ENCODE measurements at regions not wholly inside any gene's neighbourhood (a gene's known extent, or its start where the extent isn't known, plus 50 kb on each side); places are given as distances from the start of the nearest gene placed in this dataset.

DNA sequence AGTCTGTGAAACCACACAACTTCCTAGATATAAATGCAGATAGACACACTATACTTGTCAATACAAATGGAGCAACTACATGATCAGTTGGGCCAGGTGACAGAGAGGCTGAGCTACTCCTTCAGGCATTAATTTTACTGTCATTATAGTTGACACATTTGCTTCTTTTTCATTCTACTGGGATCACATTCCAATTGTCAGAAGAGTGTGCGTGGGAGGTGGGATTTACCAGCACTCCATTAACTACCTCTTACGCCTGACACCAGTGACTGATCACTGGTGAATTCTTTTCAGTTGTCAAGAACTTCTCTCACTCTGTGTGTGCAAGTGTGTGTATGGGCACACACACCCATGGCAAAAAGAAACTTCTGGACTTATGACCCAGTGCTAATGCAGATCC lies 94.2 kb upstream of the DIAPH2 start:
- DNase-seq (ENCODE audit: low read depth, low spot score) = no peak
- POLR2A ChIA-PET = interaction anchor here (0.6 kb wide), 1 partner anchor 968 kb away, joined by 5 read pairs; no protein-coding TSS in a partner anchor
- Histone ChIP-seq H3K79me2 (ENCODE audit: control insufficient read depth, insufficient read depth, low read length) (no peaks in the 10 kb centered on the region), H3K9ac (ENCODE audit: control insufficient read depth, insufficient read depth, low read length) (no peak overlapping the region), H3K4me1 (ENCODE audit: control insufficient read depth, insufficient read depth, low read length) (no peaks in the 10 kb centered on the region), H3K4me3 (no peak overlapping the region), H3K4me2 (ENCODE audit: control insufficient read depth, insufficient read depth) (no peak overlapping the region), H3K9me3 (replicated peaks; ENCODE audit: control insufficient read depth, insufficient read depth, low read length) (no peaks in the 10 kb centered on the region), H3K36me3 (ENCODE audit: control insufficient read depth in 2 of 2, insufficient read depth in 2 of 2, low read length in 1 of 2) (no peaks in the 10 kb centered on the region), H4K20me1 (ENCODE audit: control insufficient read depth, insufficient read depth) (no peaks in the 10 kb centered on the region), H2AFZ (ENCODE audit: control insufficient read depth, low read depth, low read length) (no peak overlapping the region), H3K27ac (ENCODE audit: control insufficient read depth, insufficient read depth) (no peak overlapping the region), H3K27me3 (replicated peaks in 1 of 2; ENCODE audit: control insufficient read depth in 2 of 2, insufficient read depth in 2 of 2, low read length in 1 of 2) (no peaks in the 10 kb centered on the region)
- no peak for FAIRE-seq
- in situ Hi-C loops (cut with MboI) (no loop called here), intact Hi-C loops (cut with micrococcal nuclease; ENCODE audit: unreplicated experiment) (no loop called here)
- RAD21 ChIA-PET (ENCODE audit: unreplicated experiment) = no interaction called here
- CTCF ChIA-PET = no interaction called here
- 84% methylated on average over 2 of the region's 2 CpGs for WGBS (ENCODE audit: insufficient coverage, insufficient replicate concordance, low lambda C conversion rate, missing lambda C conversion rate)
- TF ChIP-seq, protein P1, sequence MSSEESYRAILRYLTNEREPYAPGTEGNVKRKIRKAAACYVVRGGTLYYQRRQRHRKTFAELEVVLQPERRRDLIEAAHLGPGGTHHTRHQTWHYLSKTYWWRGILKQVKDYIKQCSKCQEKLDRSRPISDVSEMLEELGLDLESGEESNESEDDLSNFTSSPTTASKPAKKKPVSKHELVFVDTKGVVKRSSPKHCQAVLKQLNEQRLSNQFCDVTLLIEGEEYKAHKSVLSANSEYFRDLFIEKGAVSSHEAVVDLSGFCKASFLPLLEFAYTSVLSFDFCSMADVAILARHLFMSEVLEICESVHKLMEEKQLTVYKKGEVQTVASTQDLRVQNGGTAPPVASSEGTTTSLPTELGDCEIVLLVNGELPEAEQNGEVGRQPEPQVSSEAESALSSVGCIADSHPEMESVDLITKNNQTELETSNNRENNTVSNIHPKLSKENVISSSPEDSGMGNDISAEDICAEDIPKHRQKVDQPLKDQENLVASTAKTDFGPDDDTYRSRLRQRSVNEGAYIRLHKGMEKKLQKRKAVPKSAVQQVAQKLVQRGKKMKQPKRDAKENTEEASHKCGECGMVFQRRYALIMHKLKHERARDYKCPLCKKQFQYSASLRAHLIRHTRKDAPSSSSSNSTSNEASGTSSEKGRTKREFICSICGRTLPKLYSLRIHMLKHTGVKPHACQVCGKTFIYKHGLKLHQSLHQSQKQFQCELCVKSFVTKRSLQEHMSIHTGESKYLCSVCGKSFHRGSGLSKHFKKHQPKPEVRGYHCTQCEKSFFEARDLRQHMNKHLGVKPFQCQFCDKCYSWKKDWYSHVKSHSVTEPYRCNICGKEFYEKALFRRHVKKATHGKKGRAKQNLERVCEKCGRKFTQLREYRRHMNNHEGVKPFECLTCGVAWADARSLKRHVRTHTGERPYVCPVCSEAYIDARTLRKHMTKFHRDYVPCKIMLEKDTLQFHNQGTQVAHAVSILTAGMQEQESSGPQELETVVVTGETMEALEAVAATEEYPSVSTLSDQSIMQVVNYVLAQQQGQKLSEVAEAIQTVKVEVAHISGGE (CRISPR knock-in tag; IDR thresholded peaks at IDR 0.05) = no peak
- TF ChIP-seq BACH1 (IDR thresholded peaks at IDR 0.05; ENCODE audit: borderline replicate concordance) (no peak), SMARCA5 (IDR thresholded peaks at IDR 0.05) (no peak), BMI1 (IDR thresholded peaks at IDR 0.05; ENCODE audit: borderline replicate concordance) (no peak), RFX5 (IDR thresholded peaks at IDR 0.05; ENCODE audit: low read depth, low read length) (no peak), SMC3 (IDR thresholded peaks at IDR 0.05; ENCODE audit: borderline replicate concordance, low read length) (no peak)
- TF ChIP-seq, protein P2, sequence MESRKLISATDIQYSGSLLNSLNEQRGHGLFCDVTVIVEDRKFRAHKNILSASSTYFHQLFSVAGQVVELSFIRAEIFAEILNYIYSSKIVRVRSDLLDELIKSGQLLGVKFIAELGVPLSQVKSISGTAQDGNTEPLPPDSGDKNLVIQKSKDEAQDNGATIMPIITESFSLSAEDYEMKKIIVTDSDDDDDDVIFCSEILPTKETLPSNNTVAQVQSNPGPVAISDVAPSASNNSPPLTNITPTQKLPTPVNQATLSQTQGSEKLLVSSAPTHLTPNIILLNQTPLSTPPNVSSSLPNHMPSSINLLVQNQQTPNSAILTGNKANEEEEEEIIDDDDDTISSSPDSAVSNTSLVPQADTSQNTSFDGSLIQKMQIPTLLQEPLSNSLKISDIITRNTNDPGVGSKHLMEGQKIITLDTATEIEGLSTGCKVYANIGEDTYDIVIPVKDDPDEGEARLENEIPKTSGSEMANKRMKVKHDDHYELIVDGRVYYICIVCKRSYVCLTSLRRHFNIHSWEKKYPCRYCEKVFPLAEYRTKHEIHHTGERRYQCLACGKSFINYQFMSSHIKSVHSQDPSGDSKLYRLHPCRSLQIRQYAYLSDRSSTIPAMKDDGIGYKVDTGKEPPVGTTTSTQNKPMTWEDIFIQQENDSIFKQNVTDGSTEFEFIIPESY (IDR thresholded peaks at IDR 0.05) = no peak
- TF ChIP-seq, protein P3, sequence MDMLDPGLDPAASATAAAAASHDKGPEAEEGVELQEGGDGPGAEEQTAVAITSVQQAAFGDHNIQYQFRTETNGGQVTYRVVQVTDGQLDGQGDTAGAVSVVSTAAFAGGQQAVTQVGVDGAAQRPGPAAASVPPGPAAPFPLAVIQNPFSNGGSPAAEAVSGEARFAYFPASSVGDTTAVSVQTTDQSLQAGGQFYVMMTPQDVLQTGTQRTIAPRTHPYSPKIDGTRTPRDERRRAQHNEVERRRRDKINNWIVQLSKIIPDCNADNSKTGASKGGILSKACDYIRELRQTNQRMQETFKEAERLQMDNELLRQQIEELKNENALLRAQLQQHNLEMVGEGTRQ (IDR thresholded peaks at IDR 0.05; ENCODE audit: borderline replicate concordance, low read depth, low read length) = no peak
- no TSS peak for BruUV-seq (replicated peaks)
- no peak for ATAC-seq
- SMC1A ChIA-PET (ENCODE audit: uncharacterized antibody, unreplicated experiment) = no interaction called here

All from GM12878 (cell line).